Activated CD4-positive, alpha-beta T cell treated with anti-CD3 and anti-CD28 coated beads for 48 hours (primary cell): ENCODE measurements at regions not wholly inside any gene's neighbourhood (a gene's known extent, or its start where the extent isn't known, plus 50 kb on each side); places are given as distances from the start of the nearest gene placed in this dataset.
"Not testable (repeated sequence)": the region's sequence is repeated elsewhere in the genome, so short reads cannot be mapped to it uniquely, and the experiment has no call there.

Source experiments
- DNase-seq: peaks from one replicate; pipeline ENCODE4 v3.0.0-alpha.2; 2020

DNA sequence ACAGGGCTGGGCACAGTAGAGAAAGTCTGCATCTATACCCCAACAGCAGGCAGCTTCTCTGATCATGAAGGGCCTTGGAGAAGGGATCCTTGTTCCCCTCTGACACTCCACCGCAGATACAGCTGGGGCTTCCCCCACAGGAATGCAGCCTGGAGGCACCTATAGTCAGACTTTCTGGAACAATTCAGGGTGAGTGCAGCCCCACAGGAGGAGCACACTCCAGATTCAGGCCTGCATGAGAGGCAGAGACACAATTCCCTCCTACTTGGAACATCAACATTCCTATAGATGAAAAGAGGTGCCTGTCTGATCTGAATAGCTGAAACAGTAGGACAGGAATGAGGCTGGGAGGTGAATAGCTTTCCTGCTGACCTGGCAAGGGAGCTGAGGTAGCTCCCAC is 1298.0 kb upstream of the CNTN5 start:
- DNase-seq: no peak

DNA sequence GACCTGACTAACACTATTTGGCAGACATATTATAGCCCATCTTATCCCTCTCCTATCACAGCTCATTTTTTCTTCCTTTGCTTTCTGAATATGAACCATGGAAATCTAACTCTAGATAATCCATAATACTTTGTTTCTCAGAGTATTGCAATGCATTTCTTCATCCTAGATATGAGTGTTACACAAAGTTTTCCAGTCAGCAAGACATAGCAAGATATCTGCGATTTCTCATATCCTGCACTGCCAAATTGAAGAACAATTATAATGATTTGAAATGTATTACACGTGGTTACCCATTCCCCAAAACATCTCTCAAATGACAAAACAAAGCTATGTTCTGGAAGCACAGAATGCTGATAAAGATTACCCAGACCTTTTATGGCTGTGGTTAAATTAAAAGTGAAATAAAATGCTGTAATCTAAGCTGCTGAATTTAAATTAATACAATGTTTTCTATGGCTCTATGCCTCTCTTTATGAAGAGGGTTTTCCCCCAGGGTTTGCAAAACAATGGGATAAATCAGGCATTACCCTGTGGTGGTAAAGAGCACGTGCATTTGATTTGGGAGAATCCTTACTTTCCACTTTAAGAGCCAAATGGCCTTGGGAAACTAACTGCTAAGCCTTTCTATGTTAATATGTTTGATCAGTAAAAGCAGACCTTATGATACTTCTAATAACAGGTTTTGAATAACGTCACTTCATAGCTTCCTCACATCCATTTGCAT is 1291.0 kb upstream of the CNTN5 start:
- no peak for DNase-seq

DNA sequence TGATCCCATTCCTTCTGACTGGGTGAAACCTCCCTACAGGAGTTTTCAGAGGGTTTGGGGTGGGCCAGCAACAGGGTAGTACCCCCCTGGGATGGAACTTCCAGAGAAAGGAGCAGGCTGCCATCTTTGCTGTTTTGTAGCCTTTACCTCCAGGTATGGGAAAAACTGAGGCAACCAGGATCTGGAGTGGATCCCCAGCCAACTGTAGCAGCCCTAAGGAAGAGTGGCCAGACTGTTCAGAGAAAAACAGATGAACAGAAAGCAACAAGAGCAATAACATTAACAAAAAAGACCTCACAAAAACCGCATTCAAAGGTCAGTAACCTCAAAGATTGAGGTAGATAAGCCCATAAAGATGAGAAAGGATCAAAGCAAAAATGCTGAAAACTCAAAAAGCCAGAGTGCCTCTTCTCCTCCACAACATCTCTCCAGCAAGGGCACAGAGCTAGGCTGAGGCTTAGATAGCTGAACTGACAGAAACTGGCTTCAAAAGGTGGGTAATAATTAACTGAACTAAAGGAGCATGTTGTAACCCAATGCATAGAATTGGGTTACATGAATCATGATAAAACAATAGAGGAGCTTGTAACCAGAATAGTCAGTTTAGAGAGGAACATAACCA is 1288.6 kb upstream of the CNTN5 start:
- DNase-seq: no peak

DNA sequence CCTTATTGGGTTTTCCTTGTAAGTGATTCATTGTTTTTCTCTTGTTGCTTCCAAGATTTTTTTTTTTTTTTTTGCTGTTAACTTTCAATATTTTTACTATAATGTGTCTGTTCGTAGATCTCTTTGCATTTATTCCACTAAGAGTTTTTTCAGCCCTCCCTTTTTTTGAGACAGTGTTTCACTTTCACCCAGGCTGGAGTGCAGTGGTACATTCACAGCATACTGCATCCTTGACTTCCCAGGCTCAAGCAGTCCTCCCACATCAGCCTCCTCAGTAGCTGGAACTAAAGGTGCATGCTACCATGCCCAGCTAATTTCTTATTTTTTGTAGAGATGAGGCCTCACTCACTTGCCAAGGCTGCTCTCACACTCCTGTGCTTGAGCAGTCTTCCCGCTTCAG is 1282.0 kb upstream of the CNTN5 start:
- DNase-seq: no peak

DNA sequence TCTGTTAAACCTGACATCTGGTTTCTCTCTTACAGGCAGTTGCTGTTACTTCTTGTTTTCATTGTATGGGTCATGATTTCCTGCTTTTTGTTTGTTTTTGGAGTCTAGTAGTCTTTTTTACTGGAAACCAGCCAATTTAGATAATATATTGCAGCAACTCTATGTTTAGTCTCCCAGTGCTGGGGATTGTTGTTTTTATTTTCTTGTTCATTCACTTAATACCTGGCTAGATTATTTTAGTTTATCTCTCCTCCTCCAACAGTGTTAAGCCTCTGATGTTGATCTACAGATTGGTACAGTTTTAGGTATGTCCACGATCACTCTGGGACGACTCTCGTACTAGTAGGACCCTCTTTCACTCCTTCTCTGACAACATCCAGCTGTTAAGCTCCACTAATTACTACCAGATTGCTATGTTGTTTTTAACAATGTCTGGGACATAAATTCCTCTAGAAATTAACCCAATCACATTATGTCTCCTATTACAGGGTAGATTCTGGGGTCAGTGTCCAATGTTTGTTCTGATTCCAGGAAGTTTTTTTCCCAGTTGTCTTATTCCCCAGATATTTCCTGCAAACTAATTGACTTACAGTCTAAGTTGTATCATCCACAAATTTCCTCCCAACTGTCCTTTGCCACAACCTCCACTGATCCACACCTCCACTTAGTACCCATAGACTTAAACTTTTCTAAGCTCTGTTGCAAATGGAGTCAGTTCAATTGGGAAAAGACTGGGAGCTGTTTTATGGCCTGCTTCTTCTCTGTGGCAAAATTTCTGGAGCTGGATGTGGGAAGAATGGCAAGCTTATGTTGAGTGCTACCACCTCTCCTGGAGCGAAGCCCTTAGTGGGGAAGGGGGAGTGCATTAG is 1280.6 kb upstream of the CNTN5 start:
- no peak for DNase-seq

DNA sequence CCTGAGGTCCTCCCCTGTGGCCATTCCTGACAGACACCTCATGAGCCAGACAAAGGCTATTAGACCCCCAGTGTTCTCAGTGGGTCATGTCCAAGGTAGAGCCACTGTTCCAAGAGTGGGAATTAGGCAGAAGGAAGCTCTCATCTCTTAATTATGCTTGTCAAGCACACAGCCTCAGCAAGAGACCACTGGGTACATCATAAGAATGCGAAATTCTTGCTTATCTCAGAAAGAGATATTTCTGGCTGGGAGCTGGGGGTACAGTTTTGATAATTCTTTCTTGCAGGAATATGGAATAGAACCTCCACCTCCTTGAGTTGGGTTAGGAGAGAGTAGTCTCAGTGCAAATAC is 1280.0 kb upstream of the CNTN5 start:
- DNase-seq: no peak

DNA sequence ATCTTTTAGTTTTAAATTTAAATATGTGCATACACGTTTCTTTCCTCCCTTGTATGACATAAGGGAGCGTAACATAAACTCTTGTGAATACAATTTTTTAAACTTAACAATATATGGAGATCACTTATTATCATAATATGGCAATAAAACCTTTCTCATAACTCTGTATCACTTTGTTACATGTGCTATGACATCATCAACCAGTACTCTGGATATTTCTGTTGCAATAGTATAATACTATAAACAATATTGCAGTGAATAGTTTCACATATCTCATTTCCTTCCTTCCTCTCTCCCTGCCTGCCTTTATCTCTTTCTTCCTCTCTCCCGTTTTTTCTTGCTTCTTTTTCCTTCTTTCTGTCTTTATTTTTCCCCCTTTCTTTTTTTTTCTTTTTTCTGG is 1278.0 kb upstream of the CNTN5 start:
- no peak for DNase-seq

DNA sequence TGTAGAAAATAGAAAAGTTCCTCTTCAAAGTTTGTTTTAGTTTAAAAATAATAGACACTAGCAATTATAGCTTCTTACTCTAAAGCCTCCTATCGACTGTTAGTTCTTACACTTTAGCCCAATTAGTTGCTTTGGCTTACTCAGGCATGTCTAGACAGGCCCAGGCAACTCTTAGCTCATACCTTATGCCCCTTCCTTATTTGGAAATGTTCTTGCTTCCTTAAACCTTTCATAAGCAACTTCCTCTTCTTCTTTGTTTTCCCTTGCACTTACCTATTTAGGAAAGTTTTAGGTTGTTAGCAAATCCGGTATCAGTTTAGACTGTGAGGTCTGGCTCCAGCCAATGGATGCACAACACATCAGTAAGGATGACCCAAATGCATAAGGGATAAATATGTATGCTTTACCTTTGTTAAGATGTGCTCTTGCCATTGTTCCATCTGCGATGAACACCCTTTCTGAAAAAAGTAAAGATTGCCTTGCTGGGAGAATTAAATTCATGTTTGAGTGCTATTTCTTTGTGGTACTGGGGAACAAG is 1277.5 kb upstream of the CNTN5 start:
- DNase-seq: no peak

DNA sequence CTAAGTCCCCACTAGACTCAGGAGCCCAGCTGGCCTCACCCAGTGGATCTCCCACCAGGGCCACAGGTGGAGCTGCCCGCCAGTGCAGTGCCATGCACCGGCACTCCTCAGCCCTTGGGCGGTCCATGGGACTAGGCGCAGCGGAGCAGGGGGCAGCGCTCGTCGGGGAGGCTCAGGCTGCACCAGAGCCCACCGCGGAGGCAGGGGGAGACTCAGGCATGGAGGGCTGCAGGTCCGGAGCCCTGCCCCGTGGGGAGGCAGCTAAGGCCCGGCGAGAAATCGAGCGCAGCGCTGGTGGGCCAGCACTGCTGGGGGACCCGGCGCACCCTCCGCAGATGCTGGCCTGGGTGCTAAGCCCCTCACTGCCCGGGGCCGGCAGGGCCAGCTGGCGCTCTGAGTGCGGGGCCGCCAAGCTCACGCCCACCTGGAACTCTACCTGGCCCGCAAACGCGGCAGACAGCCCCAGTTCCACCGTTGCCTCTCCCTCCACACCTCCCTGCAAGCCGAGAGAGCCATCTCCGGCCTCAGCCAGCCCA is 1275.2 kb upstream of the CNTN5 start:
- no peak for DNase-seq

DNA sequence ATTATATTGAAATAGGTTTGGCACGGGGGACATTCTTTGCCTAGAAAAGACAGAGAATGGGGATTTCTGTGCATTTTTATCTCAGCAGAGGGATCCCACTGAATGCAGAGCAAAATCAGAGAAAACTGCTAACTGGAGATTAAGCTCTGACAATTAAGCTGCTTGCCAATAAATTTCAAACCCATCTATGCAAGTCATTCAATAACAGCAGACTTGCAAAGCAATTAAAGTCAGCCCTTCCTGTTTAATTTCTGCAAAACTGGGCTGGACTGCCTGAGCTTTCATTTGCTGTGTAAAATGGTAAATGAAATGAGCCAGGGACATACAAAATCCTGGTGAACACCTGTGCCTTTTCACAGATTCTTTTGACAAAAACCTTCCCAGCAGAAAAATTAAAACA is 1273.9 kb upstream of the CNTN5 start:
- no peak for DNase-seq

DNA sequence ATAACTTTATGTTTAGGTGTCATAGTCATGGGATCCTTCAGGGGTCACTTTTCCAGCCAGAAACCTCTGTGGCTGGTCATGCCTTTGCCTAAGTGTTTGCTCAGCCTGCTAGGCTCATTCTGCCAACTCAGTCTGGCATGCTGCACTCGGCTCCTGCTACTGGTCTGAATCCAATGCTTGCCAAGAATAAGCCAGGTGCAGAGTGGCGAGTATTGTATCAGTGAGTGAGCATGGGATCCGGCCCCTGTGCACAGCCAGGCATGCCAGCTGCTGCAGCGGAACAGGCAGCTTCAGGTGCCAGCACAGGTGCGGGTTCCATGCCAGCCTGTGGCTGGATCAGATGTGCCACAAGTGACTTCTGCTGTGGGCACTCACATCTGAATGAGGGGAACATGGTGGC is 1269.3 kb upstream of the CNTN5 start:
- no peak for DNase-seq

DNA sequence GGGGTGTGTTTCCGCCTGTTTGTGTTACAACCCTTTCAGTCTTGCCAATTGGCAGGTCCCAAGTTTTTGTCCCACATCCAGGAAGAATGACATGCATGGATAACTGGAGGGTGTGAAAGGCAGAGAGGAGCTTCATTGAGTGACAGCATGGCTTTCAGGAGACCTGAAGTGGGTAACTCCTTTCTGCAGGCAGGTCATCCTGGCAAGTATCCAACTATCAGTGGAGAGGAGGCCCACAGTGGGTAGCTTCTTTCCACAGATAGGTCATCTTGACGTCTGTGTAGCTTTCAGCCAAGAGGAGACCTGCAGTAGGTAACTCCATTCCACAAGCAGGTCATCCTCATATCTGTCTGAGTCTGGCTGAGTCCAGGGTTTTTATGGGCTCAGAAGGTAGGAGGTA is 1268.8 kb upstream of the CNTN5 start:
- DNase-seq: no peak

DNA sequence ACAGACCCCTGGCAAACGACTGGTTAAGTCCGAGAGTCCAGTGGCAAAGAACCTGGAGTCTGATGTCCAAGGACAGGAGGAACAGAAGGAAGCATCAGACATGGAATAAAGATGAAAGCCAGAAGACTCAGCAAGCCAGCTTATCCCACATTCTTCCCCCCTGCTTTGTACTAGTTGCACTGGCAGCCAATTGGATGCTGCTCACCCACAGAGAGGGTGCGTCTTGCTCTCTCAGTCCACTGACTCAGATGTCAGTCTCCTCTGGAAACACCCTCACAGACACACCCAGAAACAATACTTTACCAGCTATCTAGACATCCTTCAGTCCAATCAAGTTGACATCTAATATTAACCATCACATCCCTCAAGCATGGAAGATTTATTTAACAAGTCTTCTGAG is 1265.8 kb upstream of the CNTN5 start:
- DNase-seq: no peak

DNA sequence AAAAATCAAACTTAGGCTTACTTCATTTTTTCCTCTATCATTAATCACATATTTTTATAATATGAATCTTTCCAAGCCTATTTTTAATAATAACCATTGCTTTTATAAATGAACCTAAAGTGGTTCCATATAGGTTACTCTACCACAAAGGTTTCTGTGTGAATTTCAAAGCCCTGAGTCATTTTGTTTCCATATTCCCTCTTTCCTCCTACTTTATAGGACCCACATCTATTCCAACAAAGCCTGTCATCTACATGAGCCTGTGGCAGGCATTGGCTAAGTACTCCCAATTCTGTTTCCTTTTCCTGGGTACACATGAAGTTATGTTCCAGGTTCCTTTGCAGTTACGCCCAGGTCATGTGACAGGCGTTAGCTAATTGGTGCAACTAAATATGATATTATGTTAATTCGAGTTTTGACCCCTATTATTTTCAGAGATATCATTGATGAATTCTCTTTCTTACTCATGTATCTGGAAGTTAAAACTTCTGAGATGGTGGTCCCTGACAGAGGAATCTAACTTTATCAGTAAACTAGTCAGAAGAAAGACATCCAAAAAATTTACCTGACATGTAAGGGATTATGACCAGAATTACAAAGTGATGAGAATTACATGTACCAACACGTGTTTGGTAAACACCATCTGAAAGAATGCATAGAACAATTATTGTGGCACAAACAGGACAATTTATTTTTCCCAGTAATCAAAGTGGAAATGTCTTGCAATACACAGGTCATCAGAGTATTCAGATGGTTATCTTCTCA is 1264.0 kb upstream of the CNTN5 start:
- no peak for DNase-seq

DNA sequence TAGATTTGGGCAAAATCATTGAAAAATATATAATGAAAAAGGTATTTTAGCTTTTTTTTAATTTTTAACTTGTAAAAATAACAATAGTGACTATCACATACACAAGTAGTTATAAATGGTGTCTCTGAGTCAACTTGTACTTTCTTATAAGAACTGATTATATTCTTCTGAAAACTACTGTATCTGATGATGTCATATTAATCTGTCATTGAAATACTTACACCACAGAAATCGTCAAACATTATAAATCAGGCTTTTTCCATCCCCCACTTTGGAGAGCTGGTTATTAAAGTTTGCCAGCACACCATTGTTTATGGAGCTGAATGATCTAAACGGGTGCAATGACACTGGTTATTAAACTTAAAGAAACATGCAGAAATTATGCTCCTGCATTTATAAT is 1259.6 kb upstream of the CNTN5 start:
- no peak for DNase-seq

DNA sequence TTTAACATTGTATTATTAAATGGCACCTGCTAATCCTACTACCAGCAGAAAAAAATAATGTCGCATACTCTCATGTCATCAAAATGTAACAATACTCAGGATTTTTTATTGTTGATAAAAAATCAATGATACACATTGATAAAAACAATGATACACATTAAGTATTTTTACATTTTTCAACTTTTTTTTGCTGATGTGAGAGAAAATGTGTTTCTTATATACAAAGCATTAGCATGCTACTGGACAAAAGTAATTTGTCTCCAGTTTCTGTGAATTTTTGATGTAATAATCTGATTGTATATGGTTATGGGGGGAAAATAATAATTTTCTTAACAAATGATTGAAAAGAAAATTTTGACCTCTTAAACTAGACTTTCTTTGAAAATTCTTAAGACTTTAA is 1256.6 kb upstream of the CNTN5 start:
- DNase-seq: no peak

DNA sequence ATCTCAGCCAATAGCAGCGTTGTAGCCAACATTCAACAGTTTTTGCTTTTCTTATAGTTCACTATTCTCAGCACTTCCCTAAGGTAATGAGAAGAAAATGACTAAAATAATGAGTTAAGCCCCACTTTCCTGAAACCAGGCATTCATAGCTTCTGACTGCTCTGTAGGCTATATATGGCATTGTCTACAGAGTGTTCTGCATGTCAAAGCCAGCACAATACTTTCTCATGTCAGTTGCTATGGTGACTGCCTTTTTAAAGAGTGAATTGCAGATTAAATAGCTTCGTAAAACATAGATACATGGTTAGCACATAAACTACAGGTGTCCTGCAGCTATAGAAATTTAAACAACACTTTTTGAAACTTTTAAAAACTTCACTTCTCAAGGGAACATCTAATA is 1256.1 kb upstream of the CNTN5 start:
- DNase-seq: no peak

DNA sequence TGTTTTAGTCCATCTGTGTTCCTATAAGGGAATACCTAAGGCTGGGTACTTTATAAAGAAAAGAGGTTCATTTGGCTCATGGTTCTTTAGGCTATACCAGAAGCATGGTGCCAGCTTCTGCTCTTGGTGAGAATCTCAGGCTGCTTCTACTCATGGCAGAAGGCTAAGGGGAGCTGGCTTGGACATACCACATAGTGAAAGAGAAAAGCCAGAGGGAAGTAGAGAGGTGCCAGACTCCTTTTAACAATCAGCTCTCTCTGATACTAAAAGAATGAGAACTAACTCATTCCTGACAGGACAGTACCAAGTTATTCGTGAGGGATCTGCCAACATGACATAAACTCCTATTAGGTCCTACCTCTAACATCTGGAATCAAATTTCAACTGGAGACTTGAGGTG is 1250.2 kb upstream of the CNTN5 start:
- no peak for DNase-seq

DNA sequence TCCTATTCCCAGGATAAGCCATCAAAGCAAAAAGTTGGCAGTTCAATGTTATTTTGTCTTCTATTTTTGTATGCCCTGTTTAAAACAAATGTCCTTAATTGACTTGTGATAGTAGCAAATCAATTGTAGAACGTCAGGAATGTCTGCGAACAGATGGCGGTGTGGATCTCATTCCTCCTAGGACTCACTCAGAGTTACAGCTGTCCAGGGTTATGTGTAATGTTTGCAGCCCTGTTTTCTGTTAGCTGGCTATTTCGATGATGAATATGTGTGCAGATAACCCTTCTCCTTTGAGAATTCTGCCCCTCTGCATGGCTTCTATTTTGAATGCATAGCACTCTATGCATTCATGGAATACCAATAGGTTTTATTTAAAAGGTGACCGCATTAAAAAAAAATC is 1248.0 kb upstream of the CNTN5 start:
- no peak for DNase-seq

DNA sequence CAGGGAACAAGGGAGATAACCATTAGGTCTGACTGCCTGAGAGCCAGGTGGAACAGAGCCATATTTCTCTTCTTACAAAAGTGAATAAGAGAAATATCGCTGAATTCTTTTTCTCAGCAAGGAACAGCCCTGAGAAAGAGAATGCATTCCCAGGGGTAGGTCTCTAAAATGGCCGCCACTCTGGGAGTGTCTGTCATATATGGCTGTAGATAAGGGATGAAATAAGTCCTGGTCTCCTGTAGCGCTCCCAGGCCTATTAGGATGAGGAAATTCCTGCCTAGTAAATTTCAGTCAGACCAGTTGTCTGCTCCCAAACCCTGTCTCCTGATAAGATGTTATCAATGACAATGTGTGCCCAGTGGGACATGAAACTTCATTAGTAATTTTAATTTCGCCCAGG is 1236.4 kb upstream of the CNTN5 start:
- DNase-seq: not testable (repeated sequence)

DNA sequence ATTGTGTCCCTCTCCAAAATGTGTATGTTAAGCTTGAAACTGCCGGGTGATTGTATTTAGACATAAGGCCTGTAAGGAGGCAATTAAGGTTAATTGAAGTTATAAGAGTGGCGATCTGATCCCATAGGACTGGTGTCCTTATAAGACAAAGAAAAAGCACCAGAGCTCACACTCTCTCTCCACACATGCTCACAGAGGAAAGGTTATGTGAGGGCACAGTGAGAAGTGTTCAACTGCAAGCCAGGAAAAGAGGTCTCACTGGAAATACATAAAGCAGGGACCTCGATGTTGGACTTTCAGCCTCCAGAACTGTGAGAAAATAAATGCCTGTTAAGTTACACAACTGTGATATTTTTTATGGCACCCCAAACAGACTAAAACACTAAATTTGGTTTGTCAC is 1233.8 kb upstream of the CNTN5 start:
- DNase-seq: no peak

DNA sequence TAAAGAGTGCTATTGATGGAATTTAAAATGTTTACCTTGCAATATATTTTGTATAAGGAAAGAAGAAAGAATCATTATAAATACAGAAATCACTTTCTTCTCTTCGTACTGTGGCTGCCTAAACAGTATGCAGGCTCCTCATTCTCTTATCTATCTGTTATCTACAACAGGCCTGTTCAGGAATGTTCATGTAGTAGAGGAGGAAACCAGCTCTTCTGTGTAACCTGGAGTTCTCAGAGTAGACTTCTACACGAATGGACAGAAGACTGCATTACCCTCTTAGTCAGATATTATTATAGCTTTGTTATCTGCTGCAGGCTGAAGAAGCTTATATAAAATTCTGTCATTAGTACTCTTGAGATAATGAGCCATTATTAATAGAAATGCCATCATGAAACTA is 1225.9 kb upstream of the CNTN5 start:
- no peak for DNase-seq

DNA sequence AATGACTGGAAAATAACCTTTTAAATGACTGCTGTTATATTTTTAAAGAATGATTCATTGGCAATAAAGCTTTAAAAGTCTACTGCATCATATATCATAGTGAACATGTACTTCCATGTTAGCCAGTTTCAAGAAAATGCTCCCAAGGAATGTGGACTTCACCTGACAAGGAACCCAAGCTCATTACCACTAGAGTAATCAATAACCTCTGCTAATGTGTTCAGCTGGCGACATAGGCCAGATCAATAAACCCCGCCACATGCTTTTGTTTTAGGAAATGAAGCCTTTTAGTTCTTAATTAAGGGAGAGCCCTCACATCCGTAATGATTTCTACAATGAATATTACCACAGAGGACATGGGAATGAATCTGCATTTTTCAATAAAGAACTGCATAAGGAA is 1219.9 kb upstream of the CNTN5 start:
- no peak for DNase-seq
